ENCODE measurements at regions not wholly inside any gene's neighbourhood (a gene's known extent, or its start where the extent isn't known, plus 50 kb on each side); places are given as distances from the start of the nearest gene placed in this dataset.

- no peaks in the 10 kb centered on the region for H3K9me3 ChIP-seq (ENCODE audit: insufficient read depth, low read length)
- H3K79me2 ChIP-seq (ENCODE audit: low read length), result no peaks in the 10 kb centered on the region
- peaks cover 23% of the 10 kb centered on the region for H3K4me1 ChIP-seq (ENCODE audit: low read length)
- no peak overlapping the region for H3K4me2 ChIP-seq (ENCODE audit: low read length)
- H3K27ac ChIP-seq (ENCODE audit: low read length), result no peak overlapping the region
- no peaks in the 10 kb centered on the region for H4K20me1 ChIP-seq (ENCODE audit: insufficient read depth, low read length)
- no peak for TF ChIP-seq EZH2phosphoT487 (IDR thresholded peaks at IDR 0.05; ENCODE audit: low read depth)
- TF ChIP-seq CTCF (IDR thresholded peaks at IDR 0.05; ENCODE audit: low read depth, low read length), result no peak
- no peak overlapping the region for H2AFZ ChIP-seq (ENCODE audit: low read depth, low read length)
- peaks cover 21% of the 10 kb centered on the region for H3K27me3 ChIP-seq (ENCODE audit: low read depth, low read length)
- H3K9ac ChIP-seq (ENCODE audit: low read length), result no peak overlapping the region
- no peak overlapping the region for H3K4me3 ChIP-seq (ENCODE audit: low read length)
- no peaks in the 10 kb centered on the region for H3K36me3 ChIP-seq (replicated peaks; ENCODE audit: low read depth, low read length)
Observed at GRCh38 chr6:11878735-11879134, 100.1 kb upstream of the ADTRP start.

GRCh38 chr6:11878029-11878428 lies 99.4 kb upstream of the ADTRP start:
- no peak overlapping the region for H2AFZ ChIP-seq (ENCODE audit: low read depth, low read length)
- H4K20me1 ChIP-seq (ENCODE audit: insufficient read depth, low read length), result no peaks in the 10 kb centered on the region
- H3K27me3 ChIP-seq (ENCODE audit: low read depth, low read length), result peaks cover 21% of the 10 kb centered on the region
- H3K4me2 ChIP-seq (ENCODE audit: low read length), result peak overlapping the region; percentile 86
- no peak overlapping the region for H3K27ac ChIP-seq (ENCODE audit: low read length)
- H3K9ac ChIP-seq (ENCODE audit: low read length), result no peak overlapping the region
- no peak for TF ChIP-seq EZH2phosphoT487 (IDR thresholded peaks at IDR 0.05; ENCODE audit: low read depth)
- no peak for TF ChIP-seq CTCF (IDR thresholded peaks at IDR 0.05; ENCODE audit: low read depth, low read length)
- 0 out of 2 replicates have a peak overlapping the region, but pooled peaks have one; percentile 65 for H3K4me3 ChIP-seq (ENCODE audit: low read length)
- H3K79me2 ChIP-seq (ENCODE audit: low read length), result no peaks in the 10 kb centered on the region
- H3K36me3 ChIP-seq (replicated peaks; ENCODE audit: low read depth, low read length), result no peaks in the 10 kb centered on the region
- H3K9me3 ChIP-seq (ENCODE audit: insufficient read depth, low read length), result no peaks in the 10 kb centered on the region
- peaks cover 23% of the 10 kb centered on the region for H3K4me1 ChIP-seq (ENCODE audit: low read length)

GRCh38 chr6:11876934-11877433 lies 98.4 kb upstream of the ADTRP start:
- H3K9ac ChIP-seq (ENCODE audit: low read length), result peak overlapping the region; percentile 8; the same call in 1 of the 2 replicates
- peak overlapping the region; percentile 39 for H3K27ac ChIP-seq (ENCODE audit: low read length)
- peak overlapping the region; percentile 86 for H3K4me2 ChIP-seq (ENCODE audit: low read length)

More at GRCh38 chr6:11876934-11877433, 98.4 kb upstream of the ADTRP start:
- TF ChIP-seq CTCF (IDR thresholded peaks at IDR 0.05; ENCODE audit: low read depth, low read length), result no peak
- TF ChIP-seq EZH2phosphoT487 (IDR thresholded peaks at IDR 0.05; ENCODE audit: low read depth), result no peak
- no peak overlapping the region for H2AFZ ChIP-seq (ENCODE audit: low read depth, low read length)
- H3K4me1 ChIP-seq (ENCODE audit: low read length), result peaks cover 23% of the 10 kb centered on the region
- H3K27me3 ChIP-seq (ENCODE audit: low read depth, low read length), result peaks cover 21% of the 10 kb centered on the region
- no peaks in the 10 kb centered on the region for H3K79me2 ChIP-seq (ENCODE audit: low read length)
- H3K4me3 ChIP-seq (ENCODE audit: low read length), result peak overlapping the region; percentile 65
- H3K36me3 ChIP-seq (replicated peaks; ENCODE audit: low read depth, low read length), result no peaks in the 10 kb centered on the region
- H3K9me3 ChIP-seq (ENCODE audit: insufficient read depth, low read length), result no peaks in the 10 kb centered on the region
- no peaks in the 10 kb centered on the region for H4K20me1 ChIP-seq (ENCODE audit: insufficient read depth, low read length)
